BLaER1 (cell line): ENCODE measurements at regions not wholly inside any gene's neighbourhood (a gene's known extent, or its start where the extent isn't known, plus 50 kb on each side); places are given as distances from the start of the nearest gene placed in this dataset.

Experiments used
- H3K27ac ChIP-seq: shearing (Covaris generic); formaldehyde crosslinking; 2 replicates; pipeline ENCODE4 v1.8.1; 2022
- H3K27me3 ChIP-seq: shearing (Covaris generic); formaldehyde crosslinking; 2 replicates; pipeline ENCODE4 v1.8.1; 2022
- H3K36me3 ChIP-seq: shearing (Covaris generic); formaldehyde crosslinking; 2 replicates; pipeline ENCODE4 v1.8.1; 2022
- H3K4me1 ChIP-seq: shearing (Covaris generic); formaldehyde crosslinking; 2 replicates; pipeline ENCODE4 v1.8.1; 2022
- H3K4me2 ChIP-seq: shearing (Covaris generic); formaldehyde crosslinking; 2 replicates; pipeline ENCODE4 v1.8.1; 2022
- H3K4me3 ChIP-seq: shearing (Covaris generic); formaldehyde crosslinking; 2 replicates; pipeline ENCODE4 v1.8.1; 2022
- H3K9ac ChIP-seq: shearing (Covaris generic); formaldehyde crosslinking; 2 replicates; pipeline ENCODE4 v1.8.1; 2022
- H3K9me3 ChIP-seq: shearing (Covaris generic); formaldehyde crosslinking; 2 replicates; pipeline ENCODE4 v1.8.1; 2022
- H4K20me1 ChIP-seq: shearing (Covaris generic); formaldehyde crosslinking; 2 replicates; pipeline ENCODE4 v1.8.1; 2022
- Cebpa-rat ChIP-seq: shearing (Covaris generic); IDR thresholded peaks from 2 replicates; pipeline ENCODE4 v1.8.1; 2022

DNA sequence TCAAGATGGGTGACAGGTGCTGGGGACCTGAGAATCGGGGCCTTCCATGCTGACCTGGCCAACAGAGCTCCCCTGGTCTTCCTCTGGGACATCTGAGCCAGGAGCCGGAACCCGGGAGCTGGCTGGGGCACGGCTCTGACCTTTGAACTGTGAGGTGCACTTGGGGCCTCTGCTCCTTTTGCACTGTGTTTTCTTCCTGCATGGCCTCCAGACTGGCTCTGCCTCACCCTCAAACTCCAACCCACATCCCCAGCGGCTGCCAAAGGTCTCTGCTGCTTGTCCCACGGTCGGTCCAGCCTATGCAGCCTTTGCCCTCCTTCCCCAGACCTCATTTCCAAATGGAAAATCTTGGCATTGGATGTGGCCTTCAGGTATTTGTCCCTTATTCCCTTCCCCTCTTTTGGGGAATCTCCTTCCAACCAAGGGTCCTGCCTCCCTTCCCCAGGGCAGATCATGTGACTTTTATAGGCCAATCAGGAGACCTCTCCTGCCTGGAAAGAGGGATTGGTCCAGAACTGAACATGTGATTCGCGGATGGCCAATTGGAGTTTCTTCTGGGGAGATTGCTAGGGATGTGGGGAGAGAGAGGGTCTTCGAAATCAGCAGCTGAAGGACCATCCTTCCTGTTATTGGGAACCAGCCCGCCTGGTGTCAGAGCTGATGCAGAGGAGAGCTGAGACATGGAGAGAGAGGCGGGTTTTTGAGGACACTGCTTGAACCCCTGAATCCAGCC lies 117.9 kb downstream of the CYLD start:
- no peaks in the 10 kb centered on the region for H4K20me1 ChIP-seq
- H3K4me2 ChIP-seq = no peak overlapping the region
- no peaks in the 10 kb centered on the region for H3K36me3 ChIP-seq
- no peaks in the 10 kb centered on the region for H3K9me3 ChIP-seq
- H3K4me1 ChIP-seq = no peaks in the 10 kb centered on the region
- no peak overlapping the region for H3K9ac ChIP-seq
- no peak for TF ChIP-seq Cebpa-rat
- no peaks in the 10 kb centered on the region for H3K27me3 ChIP-seq
- H3K4me3 ChIP-seq = no peak overlapping the region
- no peak overlapping the region for H3K27ac ChIP-seq

DNA sequence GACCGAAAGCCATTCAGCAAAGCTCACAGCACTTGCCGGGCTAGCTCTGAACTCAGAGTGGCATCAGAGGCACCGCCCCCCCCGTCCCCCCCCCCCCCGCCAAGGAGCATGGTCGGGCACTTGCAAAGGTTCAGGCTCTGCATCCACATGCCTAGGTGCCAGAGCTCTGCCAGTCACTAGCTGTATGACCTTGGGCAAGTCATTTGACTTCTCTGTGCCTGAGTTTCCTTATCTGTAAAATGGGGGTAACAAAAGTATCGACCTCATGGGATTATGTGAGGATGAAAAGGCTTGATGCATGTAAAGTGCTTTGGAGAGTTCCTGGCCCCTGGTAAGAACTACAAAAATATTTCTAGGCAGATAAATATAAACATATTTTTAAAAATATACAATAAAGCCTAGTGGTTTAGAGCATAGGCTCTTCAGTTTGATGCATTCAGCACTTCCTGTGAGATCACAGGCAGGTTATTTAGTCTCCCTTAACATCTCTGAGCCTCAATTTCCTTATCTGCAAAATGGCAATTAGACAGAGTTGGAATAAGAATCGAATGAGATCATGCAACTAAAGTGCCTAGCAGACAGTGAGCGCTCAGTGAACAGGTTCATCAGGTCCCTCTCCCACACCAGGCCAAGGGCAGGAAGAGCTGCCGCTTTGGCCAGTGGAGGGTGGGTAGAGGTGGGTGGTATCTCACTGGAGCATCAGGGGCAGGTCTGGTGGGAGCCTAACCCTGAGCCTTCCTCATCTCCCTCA lies 117.2 kb downstream of the CYLD start:
- no peak for TF ChIP-seq Cebpa-rat
- Histone ChIP-seq H3K4me3 (no peak overlapping the region), H3K9ac (no peak overlapping the region), H3K27ac (no peak overlapping the region), H3K27me3 (no peaks in the 10 kb centered on the region), H4K20me1 (no peaks in the 10 kb centered on the region), H3K9me3 (no peaks in the 10 kb centered on the region), H3K36me3 (no peaks in the 10 kb centered on the region), H3K4me1 (no peaks in the 10 kb centered on the region), H3K4me2 (no peak overlapping the region)

DNA sequence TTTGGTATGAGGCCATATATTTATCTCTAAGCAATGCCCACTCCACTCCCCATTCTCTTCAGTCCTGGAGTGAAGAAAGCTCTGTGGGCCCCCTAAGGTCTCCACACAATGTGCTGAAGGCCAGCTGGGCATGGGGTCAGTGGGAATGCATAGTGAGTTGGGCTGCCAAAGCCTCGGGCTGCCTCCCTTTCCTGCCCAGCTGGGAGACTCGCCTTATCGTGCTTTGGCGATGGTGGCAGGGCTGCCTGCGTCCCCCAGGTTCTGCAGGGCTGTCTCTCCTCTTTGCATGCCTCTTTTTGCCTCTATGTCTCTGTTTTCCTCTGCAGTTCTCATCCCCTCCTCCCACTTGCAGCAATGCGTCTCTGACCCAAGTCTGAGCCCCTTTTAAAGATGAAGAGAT lies 116.5 kb downstream of the CYLD start:
- H3K4me3 ChIP-seq = no peak overlapping the region
- no peaks in the 10 kb centered on the region for H4K20me1 ChIP-seq
- H3K27me3 ChIP-seq = no peaks in the 10 kb centered on the region
- H3K4me2 ChIP-seq = no peak overlapping the region
- no peak for TF ChIP-seq Cebpa-rat
- no peaks in the 10 kb centered on the region for H3K9me3 ChIP-seq
- H3K4me1 ChIP-seq = no peaks in the 10 kb centered on the region
- H3K9ac ChIP-seq = no peak overlapping the region
- H3K27ac ChIP-seq = no peak overlapping the region
- H3K36me3 ChIP-seq = no peaks in the 10 kb centered on the region

DNA sequence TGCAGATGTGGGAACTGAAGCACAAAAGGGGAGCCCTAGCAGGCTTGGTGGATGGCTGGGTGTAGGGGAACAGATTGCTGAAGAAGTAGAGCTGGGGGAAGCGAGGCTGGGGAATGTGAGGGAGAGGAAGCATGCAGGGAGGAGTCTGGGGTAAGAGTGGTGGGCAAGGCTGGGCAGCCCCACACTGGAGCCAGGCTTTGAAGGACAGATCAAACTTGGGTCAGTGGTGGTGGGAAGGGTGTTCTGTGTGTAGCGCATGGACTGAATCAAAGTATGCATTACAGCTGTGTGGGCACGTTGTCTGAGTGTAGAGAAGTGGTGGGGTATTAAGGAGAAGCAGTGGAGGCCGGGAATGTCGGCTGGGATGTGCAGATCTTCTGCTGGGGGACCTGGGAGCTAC lies 116.0 kb downstream of the CYLD start:
- Histone ChIP-seq H3K4me3 (no peak overlapping the region), H3K4me1 (no peaks in the 10 kb centered on the region), H3K9me3 (no peaks in the 10 kb centered on the region), H4K20me1 (no peaks in the 10 kb centered on the region), H3K27me3 (no peaks in the 10 kb centered on the region), H3K4me2 (no peak overlapping the region), H3K9ac (no peak overlapping the region), H3K27ac (no peak overlapping the region), H3K36me3 (no peaks in the 10 kb centered on the region)
- no peak for TF ChIP-seq Cebpa-rat

DNA sequence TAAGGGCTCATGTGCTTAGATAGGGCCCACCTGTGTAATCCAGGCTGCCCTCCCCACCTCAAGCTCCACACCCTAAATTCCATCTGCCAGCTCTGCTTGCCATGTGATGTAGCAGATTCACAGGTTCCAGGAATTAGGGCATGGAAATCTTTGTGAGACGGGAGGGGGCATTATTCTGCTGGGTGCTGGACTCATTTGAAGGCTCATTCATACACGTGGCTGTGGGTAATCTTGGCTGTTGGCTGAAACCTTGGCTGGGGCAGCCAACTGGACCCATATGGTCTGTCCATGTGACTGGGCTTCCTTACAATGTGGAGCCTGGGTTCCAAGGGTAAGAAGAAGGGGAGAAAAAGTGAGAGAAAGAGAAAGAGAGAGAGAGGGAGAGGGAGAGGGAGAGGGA lies 115.1 kb downstream of the CYLD start:
- Histone ChIP-seq H3K4me2 (no peak overlapping the region), H3K36me3 (no peaks in the 10 kb centered on the region), H3K4me1 (no peaks in the 10 kb centered on the region), H3K4me3 (no peak overlapping the region), H4K20me1 (no peaks in the 10 kb centered on the region), H3K9me3 (no peaks in the 10 kb centered on the region), H3K27me3 (no peaks in the 10 kb centered on the region), H3K9ac (no peak overlapping the region), H3K27ac (no peak overlapping the region)
- TF ChIP-seq Cebpa-rat = no peak

DNA sequence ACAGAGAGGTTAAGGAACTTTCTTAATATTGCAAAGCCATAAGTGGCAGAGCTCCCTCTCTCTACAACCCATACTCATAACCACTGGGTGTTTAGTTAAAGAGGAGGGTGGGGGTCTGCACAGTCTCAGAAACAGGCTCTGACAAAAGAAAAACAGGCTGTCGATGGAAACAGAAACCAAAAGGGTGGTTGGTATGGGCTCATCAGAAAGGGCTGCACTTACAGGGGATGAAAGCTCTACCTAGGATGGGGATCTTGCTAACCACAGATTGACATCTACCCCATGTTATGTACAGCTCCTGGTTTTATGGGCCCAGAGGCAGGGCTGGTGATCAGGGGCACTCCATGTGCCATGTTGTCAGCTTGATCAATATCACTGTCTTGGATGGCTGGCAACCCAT lies 111.4 kb downstream of the CYLD start:
- Histone ChIP-seq H3K4me1 (no peaks in the 10 kb centered on the region), H3K9ac (no peak overlapping the region), H3K4me3 (no peak overlapping the region), H3K27ac (no peak overlapping the region), H4K20me1 (no peaks in the 10 kb centered on the region), H3K9me3 (no peaks in the 10 kb centered on the region), H3K27me3 (no peaks in the 10 kb centered on the region), H3K4me2 (no peak overlapping the region), H3K36me3 (no peaks in the 10 kb centered on the region)
- no peak for TF ChIP-seq Cebpa-rat
